Adrenal gland (tissue), 9 donors: ENCODE measurements at regions not wholly inside any gene's neighbourhood (a gene's known extent, or its start where the extent isn't known, plus 50 kb on each side); places are given as distances from the start of the nearest gene placed in this dataset.

Experiments used
- DNase-seq, 7 donors: peaks; one replicate each; pipeline ENCODE4 v3.0.0-alpha.2; 2019 to 2020
- H3K27ac ChIP-seq, 5 donors: fragments of 200-600 bp; sonication (generic) in 4 of 5; 1 replicate in 3 of 5; 2 replicates in 2 of 5; pipeline versions ENCODE4 v1.5.1 to v1.8.0; 2016 to 2020; ENCODE audit warnings: mild to moderate bottlenecking in 1 of 5
- H3K27me3 ChIP-seq: fragments of 200-600 bp; 2 replicates; pipeline ENCODE4 v1.8.0; 2021
- H3K36me3 ChIP-seq, 2 donors: fragments of 200-600 bp; replicated peaks in 1 of 2; 1 replicate in 1 of 2; 2 replicates in 1 of 2; pipeline versions ENCODE4 v1.5.1 to v1.8.0; 2018 to 2022
- H3K4me1 ChIP-seq, 2 donors: fragments of 200-600 bp; replicated peaks in 1 of 2; 1 replicate in 1 of 2; 2 replicates in 1 of 2; pipeline versions ENCODE4 v1.5.1 to v1.8.0; 2018 to 2021
- H3K4me3 ChIP-seq, 4 donors: fragments of 200-600 bp; sonication (generic) in 3 of 4; one replicate each; pipeline ENCODE4 v1.5.1; 2016 to 2018
- H3K9me3 ChIP-seq, 3 donors: fragments of 200-600 bp; sonication (generic) in 1 of 3; replicated peaks in 1 of 3; 1 replicate in 2 of 3; 2 replicates in 1 of 3; pipeline versions ENCODE4 v1.5.1 to v1.8.0; 2016 to 2021
- POLR2A ChIP-seq, 2 donors: fragments of 450-650 bp; IDR thresholded peaks; one replicate each; pipeline ENCODE4 v1.6.1; 2017; ENCODE audit warnings: antibody characterized with exemption in 2 of 2, mild to moderate bottlenecking in 2 of 2, moderate library complexity in 1 of 2
- WGBS, 4 donors: extraction: QIAGEN DNeasy Blood & Tissue Kit in 2 of 4; methylation state at CpG; one replicate each; pipeline versions ENCODE4 v1.1.5 to v1.1.7; 2013 to 2017; 5-methylcytosine and 5-hydroxymethylcytosine counted together
- intact Hi-C, 2 donors: fragments of 100-400 bp; cut with DNase I; formaldehyde crosslinking; loops; one replicate each; pipeline versions ENCODE4 v1.14.1 to v1.15.0; 2022 to 2023
- TF ChIP-seq, protein P1 (sequence below), 6 experiments: fragments of 450-650 bp in 4 of 6; fragments of 200-600 bp in 2 of 6; sonication (generic) in 1 of 6; IDR thresholded peaks; 1 replicate in 5 of 6; 2 replicates in 1 of 6; pipeline versions ENCODE4 v1.5.1 to v1.8.0; 2016 to 2021; ENCODE audit warnings: antibody characterized with exemption in 6 of 6, mild to moderate bottlenecking in 2 of 6, moderate library complexity in 1 of 6
- donor health status: healthy with polysubstance abuse.
- donor health status: Bipolar disorder and iron deficiency.
- donor health status: DM: yes; HTN: yes; CAD: no.
- donor health status: DM: no; HTN: no; CAD: no.
- donor health status: DM: no; HTN: no; CAD: no.

DNA sequence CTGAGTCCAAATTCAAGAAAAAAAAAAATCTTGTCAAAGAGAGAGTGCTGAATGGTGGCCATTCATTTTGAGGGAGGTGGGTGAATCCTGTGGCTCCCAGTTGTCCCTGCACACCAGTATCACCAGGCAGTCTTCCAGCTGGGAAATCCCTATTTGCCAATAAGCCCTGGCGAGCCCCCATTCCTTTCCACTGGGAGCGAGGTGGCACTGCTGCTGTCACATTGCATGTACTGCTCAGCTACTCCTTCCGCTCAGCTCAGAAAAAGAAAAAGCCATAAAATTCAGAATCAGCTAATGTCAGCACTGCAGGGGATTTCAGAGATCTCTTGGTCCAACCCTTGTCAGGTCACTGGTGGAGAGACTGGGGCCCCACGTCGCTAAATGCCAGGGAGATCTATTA lies 298.5 kb downstream of the OMA1 start:
- peaks cover 7 to 9% of the 10 kb centered on the region in 2 donors for H3K4me1 ChIP-seq
- H3K4me3 ChIP-seq: no peak overlapping the region
- H3K9me3 ChIP-seq: no peaks in the 10 kb centered on the region
- no peak for TF ChIP-seq POLR2A (IDR thresholded peaks at IDR 0.05)
- TF ChIP-seq, protein P1, sequence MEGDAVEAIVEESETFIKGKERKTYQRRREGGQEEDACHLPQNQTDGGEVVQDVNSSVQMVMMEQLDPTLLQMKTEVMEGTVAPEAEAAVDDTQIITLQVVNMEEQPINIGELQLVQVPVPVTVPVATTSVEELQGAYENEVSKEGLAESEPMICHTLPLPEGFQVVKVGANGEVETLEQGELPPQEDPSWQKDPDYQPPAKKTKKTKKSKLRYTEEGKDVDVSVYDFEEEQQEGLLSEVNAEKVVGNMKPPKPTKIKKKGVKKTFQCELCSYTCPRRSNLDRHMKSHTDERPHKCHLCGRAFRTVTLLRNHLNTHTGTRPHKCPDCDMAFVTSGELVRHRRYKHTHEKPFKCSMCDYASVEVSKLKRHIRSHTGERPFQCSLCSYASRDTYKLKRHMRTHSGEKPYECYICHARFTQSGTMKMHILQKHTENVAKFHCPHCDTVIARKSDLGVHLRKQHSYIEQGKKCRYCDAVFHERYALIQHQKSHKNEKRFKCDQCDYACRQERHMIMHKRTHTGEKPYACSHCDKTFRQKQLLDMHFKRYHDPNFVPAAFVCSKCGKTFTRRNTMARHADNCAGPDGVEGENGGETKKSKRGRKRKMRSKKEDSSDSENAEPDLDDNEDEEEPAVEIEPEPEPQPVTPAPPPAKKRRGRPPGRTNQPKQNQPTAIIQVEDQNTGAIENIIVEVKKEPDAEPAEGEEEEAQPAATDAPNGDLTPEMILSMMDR (IDR thresholded peaks at IDR 0.05): no peak
- no peaks in the 10 kb centered on the region for H3K36me3 ChIP-seq
- H3K27me3 ChIP-seq: peaks cover 27% of the 10 kb centered on the region
- no peak for DNase-seq
- intact Hi-C loops: no loop called here
- no peak overlapping the region for H3K27ac ChIP-seq
- 12 to 31% (median 24%) methylated on average over 5 of the region's 5 CpGs for WGBS, 4 donors

DNA sequence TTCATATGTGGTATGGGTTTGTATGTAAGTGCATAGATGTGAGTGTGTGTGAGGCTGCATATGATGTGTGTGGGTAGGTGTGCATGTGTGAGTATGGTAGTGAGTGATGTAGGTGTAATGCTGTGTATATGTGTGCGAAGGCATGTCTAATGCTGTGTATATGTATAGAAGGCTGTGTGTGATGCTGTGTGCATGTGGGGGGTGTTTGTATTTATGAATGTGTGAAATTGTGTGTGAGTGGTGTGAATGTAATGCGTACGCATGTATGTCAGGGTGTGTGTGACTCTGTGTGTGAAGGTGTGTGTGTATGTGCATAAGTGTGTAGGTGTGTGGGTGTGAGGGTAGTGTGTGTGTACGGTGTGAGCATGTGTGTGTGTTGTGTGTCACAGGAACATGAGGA lies 300.0 kb downstream of the OMA1 start:
- Histone ChIP-seq H3K27ac (no peak overlapping the region), H3K36me3 (no peaks in the 10 kb centered on the region), H3K27me3 (peaks cover 27% of the 10 kb centered on the region), H3K4me3 (no peak overlapping the region), H3K9me3 (no peaks in the 10 kb centered on the region), H3K4me1 (peaks cover 7 to 9% of the 10 kb centered on the region in 2 donors)
- TF ChIP-seq, protein P1 (IDR thresholded peaks at IDR 0.05): no peak
- no peak for TF ChIP-seq POLR2A (IDR thresholded peaks at IDR 0.05)
- WGBS, 4 donors: 88 to 95% (median 91%) methylated on average over 4 of the region's 4 CpGs
- DNase-seq: no peak
- intact Hi-C loops: no loop called here

DNA sequence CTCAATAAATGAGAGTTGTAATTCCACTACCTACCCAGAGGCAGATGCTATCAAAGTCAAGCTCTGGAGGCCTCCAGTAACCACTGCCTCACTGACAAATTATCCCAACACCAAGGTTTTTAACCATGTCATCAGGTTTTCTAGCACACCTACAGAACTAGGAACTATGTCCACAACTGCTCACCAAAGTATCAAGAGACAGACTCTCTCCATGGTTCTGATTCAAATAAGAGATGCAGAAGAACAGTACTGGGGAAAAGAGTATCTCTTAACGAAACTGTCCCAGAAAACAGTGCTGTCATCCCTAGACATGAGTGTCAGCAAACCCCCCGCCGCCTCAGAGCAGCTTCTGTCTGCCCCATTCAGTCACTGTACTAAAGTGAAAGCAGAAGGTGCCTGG lies 301.7 kb downstream of the OMA1 start:
- H3K4me3 ChIP-seq: no peak overlapping the region
- TF ChIP-seq, protein P1 (IDR thresholded peaks at IDR 0.05): no peak
- TF ChIP-seq POLR2A (IDR thresholded peaks at IDR 0.05): no peak
- H3K36me3 ChIP-seq: no peaks in the 10 kb centered on the region
- DNase-seq: no peak
- H3K4me1 ChIP-seq: peaks cover 3 to 7% of the 10 kb centered on the region in 2 donors
- H3K27me3 ChIP-seq: peaks cover 21% of the 10 kb centered on the region
- H3K9me3 ChIP-seq: no peaks in the 10 kb centered on the region
- intact Hi-C loops: no loop called here
- no peak overlapping the region for H3K27ac ChIP-seq
- 63 to 70% (median 68%) methylated on average over 3 of the region's 3 CpGs for WGBS, 4 donors

DNA sequence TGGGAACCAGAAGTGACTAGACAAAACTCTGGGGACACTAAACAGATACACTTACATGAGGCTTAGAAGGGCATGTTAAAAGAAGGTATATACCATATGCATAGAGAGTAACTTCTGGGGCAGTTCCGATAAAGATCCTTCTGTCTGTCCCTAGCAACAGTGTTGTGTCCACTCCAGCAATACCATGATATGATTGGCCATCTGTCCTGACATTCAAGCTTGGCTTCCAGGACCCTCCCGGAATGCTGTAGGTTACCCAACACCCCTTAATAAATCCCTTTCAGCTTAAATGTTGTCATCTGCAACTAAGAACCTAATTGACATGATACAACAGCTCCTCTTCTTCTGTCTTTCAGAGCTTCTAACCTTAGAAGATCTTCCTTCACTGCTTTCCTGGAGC lies 307.7 kb downstream of the OMA1 start:
- H3K4me1 ChIP-seq: no peaks in the 10 kb centered on the region

More for the DNA sequence above, 307.7 kb downstream of the OMA1 start:
- WGBS, 4 donors: 39 to 76% (median 42%) methylated on average over 2 of the region's 2 CpGs
- no peaks in the 10 kb centered on the region for H3K36me3 ChIP-seq
- H3K27ac ChIP-seq: no peak overlapping the region
- TF ChIP-seq, protein P1 (IDR thresholded peaks at IDR 0.05): no peak
- no peak for TF ChIP-seq POLR2A (IDR thresholded peaks at IDR 0.05)
- H3K27me3 ChIP-seq: no peaks in the 10 kb centered on the region
- no peak overlapping the region for H3K4me3 ChIP-seq
- intact Hi-C loops: no loop called here
- DNase-seq: no peak
- no peaks in the 10 kb centered on the region for H3K9me3 ChIP-seq
